Smooth muscle cell (in vitro differentiated cells): ENCODE measurements at regions not wholly inside any gene's neighbourhood (a gene's known extent, or its start where the extent isn't known, plus 50 kb on each side); places are given as distances from the start of the nearest gene placed in this dataset.
"Not testable (repeated sequence)": the region's sequence is repeated elsewhere in the genome, so short reads cannot be mapped to it uniquely, and the experiment has no call there.

Experiments used
- DNase-seq: peaks from one replicate; lab custom pipeline; 2025; ENCODE audit not compliant: unreplicated experiment; lab: John Stamatoyannopoulos, UW
- H2AFZ ChIP-seq: fragments of 200-600 bp; sonication (generic); 2 replicates; pipeline ENCODE4 v1.6.0; 2016; ENCODE audit warnings: antibody characterized with exemption, low read depth, mild to moderate bottlenecking
- H3F3A ChIP-seq: fragments of 200-600 bp; sonication (generic); 2 replicates; pipeline ENCODE4 v1.6.0; 2017; ENCODE audit warnings: antibody characterized with exemption, low read depth
- H3K27ac ChIP-seq: fragments of 200-600 bp; sonication (generic); 2 replicates; pipeline ENCODE4 v1.5.1; 2016; ENCODE audit warnings: low read depth, mild to moderate bottlenecking
- H3K27me3 ChIP-seq: fragments of 200-600 bp; sonication (generic); 2 replicates; pipeline ENCODE4 v1.6.1; 2016; ENCODE audit warnings: low read depth, mild to moderate bottlenecking
- H3K36me3 ChIP-seq: fragments of 200-600 bp; sonication (generic); 2 replicates; pipeline ENCODE4 v1.5.1; 2016; ENCODE audit warnings: low read depth
- H3K4me1 ChIP-seq: fragments of 200-600 bp; sonication (generic); 2 replicates; pipeline ENCODE4 v1.5.1; 2016; ENCODE audit warnings: low read depth
- H3K4me2 ChIP-seq: fragments of 200-600 bp; sonication (generic); 2 replicates; pipeline ENCODE4 v1.6.0; 2016; ENCODE audit warnings: mild to moderate bottlenecking
- H3K4me3 ChIP-seq: fragments of 200-600 bp; sonication (generic); 2 replicates; pipeline ENCODE4 v1.5.1; 2016; ENCODE audit warnings: mild to moderate bottlenecking
- H3K79me2 ChIP-seq: fragments of 200-600 bp; sonication (generic); 2 replicates; pipeline ENCODE4 v1.6.0; 2016; ENCODE audit warnings: low read depth, mild to moderate bottlenecking
- H3K9ac ChIP-seq: fragments of 200-600 bp; sonication (generic); 2 replicates; pipeline ENCODE4 v1.6.0; 2016; ENCODE audit warnings: low read depth
- H3K9me3 ChIP-seq: fragments of 200-600 bp; sonication (generic); replicated peaks from 2 replicates; pipeline ENCODE4 v1.5.1; 2016; ENCODE audit warnings: low read depth
- H4K20me1 ChIP-seq: fragments of 200-600 bp; sonication (generic); 2 replicates; pipeline ENCODE4 v1.6.0; 2016; ENCODE audit warnings: low read depth
- WGBS: methylation state at CpG from one replicate; pipeline ENCODE4 v1.1.7; 2016; ENCODE audit warnings: low lambda C conversion rate; 5-methylcytosine and 5-hydroxymethylcytosine counted together

DNA sequence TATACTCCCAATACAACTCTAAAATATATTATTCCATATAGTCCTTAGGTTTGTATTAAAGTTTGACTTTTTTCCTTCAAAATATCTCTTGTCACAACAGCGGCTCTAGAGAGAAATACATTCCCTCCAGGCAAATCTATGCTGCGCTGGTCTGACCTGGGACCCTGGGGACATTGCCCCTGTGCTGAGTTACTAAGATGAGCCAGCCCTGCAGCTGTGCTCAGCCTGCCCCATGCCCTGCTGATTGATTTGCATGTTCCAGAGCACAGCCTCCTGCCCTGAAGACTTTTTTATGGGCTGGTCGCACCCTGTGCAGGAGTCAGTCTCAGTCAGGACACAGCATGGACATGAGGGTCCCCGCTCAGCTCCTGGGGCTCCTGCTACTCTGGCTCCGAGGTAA, 1170.7 kb downstream of the RPIA start:
- not testable (repeated sequence) for H3K4me3 ChIP-seq, H4K20me1 ChIP-seq, H3K4me2 ChIP-seq, H3K27ac ChIP-seq, H3K27me3 ChIP-seq, H3K36me3 ChIP-seq, H3F3A ChIP-seq, H3K9me3 ChIP-seq, H3K9ac ChIP-seq, H3K4me1 ChIP-seq, H2AFZ ChIP-seq, DNase-seq, H3K79me2 ChIP-seq
- WGBS, result no CpG with 5 or more reads among the region's 5 CpGs

DNA sequence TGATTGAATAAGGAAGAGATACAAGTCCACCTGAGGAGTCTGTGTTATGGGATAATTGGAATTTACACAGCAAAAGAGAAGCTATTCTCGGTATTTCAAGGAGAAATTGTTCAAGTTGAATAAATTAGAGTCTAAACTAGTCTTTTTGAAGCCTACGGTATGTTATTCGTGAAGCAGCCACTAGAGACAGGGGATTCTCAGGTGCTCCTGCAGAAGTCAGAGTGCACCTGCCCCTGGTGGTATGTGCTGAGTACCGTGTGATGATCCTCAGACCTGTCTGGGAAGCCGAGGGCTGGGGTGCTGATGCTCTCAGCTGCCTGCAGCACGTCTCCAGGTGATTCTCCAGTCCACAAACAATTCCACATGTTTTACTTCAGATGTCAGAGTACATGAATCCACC, 1171.7 kb downstream of the RPIA start:
- H3K36me3 ChIP-seq, H3K9me3 ChIP-seq, H3K27me3 ChIP-seq, DNase-seq, H2AFZ ChIP-seq, H3K4me3 ChIP-seq, H4K20me1 ChIP-seq, H3K27ac ChIP-seq, H3K4me2 ChIP-seq, H3F3A ChIP-seq, H3K9ac ChIP-seq, H3K79me2 ChIP-seq, H3K4me1 ChIP-seq: not testable (repeated sequence)
- no CpG with 5 or more reads among the region's 6 CpGs for WGBS

GRCh38 chr2:89874810-89875595, 1183.5 kb downstream of the RPIA start:
- 75% methylated on average over 4 of the region's 9 CpGs for WGBS
- H3K27me3 ChIP-seq, DNase-seq, H3K9ac ChIP-seq, H3K27ac ChIP-seq, H3K36me3 ChIP-seq, H2AFZ ChIP-seq, H3K9me3 ChIP-seq, H4K20me1 ChIP-seq, H3K4me2 ChIP-seq, H3K79me2 ChIP-seq, H3F3A ChIP-seq, H3K4me3 ChIP-seq, H3K4me1 ChIP-seq: not testable (repeated sequence)

GRCh38 chr2:89876445-89876844, 1185.0 kb downstream of the RPIA start:
- H2AFZ ChIP-seq, H4K20me1 ChIP-seq, H3K27ac ChIP-seq, H3K27me3 ChIP-seq, H3K4me3 ChIP-seq, H3F3A ChIP-seq, H3K9me3 ChIP-seq, DNase-seq, H3K4me2 ChIP-seq, H3K4me1 ChIP-seq, H3K36me3 ChIP-seq, H3K9ac ChIP-seq, H3K79me2 ChIP-seq: not testable (repeated sequence)
- WGBS, result no CpG with 5 or more reads among the region's 1 CpG

- H3K4me2 ChIP-seq, H4K20me1 ChIP-seq, H3K79me2 ChIP-seq, H3F3A ChIP-seq, H3K27ac ChIP-seq, H3K4me1 ChIP-seq, DNase-seq, H3K4me3 ChIP-seq, H3K9ac ChIP-seq, H3K9me3 ChIP-seq, H2AFZ ChIP-seq, H3K27me3 ChIP-seq, H3K36me3 ChIP-seq: not testable (repeated sequence)
- 59% methylated on average over 5 of the region's 6 CpGs for WGBS
Measured at GRCh38 chr2:89876878-89877277, 1185.4 kb downstream of the RPIA start.

DNA sequence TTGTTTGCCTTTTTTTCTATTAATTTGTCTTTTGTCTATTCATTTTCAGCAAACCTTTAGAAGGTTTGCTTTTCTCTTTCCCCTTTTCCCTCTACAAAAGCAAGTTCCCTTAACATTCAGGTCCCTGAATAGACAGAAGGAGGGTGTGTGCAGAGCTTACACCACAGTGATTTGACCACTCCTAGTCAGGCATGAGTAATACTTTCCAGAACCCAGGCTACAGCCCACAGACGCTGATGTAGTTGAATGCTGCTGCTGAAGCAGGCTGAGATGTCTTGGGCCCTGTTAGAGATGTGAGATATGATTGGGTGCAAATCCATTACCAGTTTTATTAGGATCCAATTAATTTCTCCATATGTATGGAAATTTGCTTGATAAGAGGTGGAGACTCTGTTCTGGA, 1191.4 kb downstream of the RPIA start:
- not testable (repeated sequence) for H3K36me3 ChIP-seq, H3K27me3 ChIP-seq, H3K4me3 ChIP-seq, H2AFZ ChIP-seq, DNase-seq, H3K9ac ChIP-seq, H3K27ac ChIP-seq, H3K4me1 ChIP-seq, H3F3A ChIP-seq, H3K79me2 ChIP-seq, H4K20me1 ChIP-seq, H3K9me3 ChIP-seq, H3K4me2 ChIP-seq
- 27% methylated on average over 1 of the region's 1 CpG for WGBS

GRCh38 chr2:89883624-89884023, 1192.2 kb downstream of the RPIA start:
- H3K36me3 ChIP-seq, H3K27me3 ChIP-seq, H3K4me1 ChIP-seq, H3K9ac ChIP-seq, H3K9me3 ChIP-seq, H2AFZ ChIP-seq, H3K27ac ChIP-seq, H3F3A ChIP-seq, H3K4me3 ChIP-seq, H4K20me1 ChIP-seq, H3K79me2 ChIP-seq, H3K4me2 ChIP-seq, DNase-seq: not testable (repeated sequence)
- WGBS, result 48% methylated on average over 2 of the region's 2 CpGs

DNA sequence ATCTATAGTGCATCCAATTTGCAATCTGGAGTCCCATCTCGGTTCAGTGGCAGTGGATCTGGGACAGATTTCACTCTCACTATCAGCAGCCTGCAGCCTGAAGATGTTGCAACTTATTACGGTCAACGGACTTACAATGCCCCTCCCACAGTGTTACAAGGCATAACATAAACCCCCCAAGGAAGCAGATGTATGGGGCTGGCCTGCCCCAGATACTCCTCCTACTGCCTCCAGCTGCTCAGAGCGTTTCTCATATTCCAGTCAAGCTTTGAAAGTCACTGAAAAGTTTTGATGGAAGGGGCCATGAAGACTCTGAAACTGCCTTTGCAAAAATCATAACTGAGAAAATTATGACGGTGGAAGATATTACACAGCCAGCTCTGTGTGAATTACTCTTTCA, 1193.6 kb downstream of the RPIA start:
- not testable (repeated sequence) for H3K4me1 ChIP-seq, H3K79me2 ChIP-seq, H3K4me2 ChIP-seq, H3K27ac ChIP-seq, H3K9ac ChIP-seq, H3F3A ChIP-seq, H4K20me1 ChIP-seq, H3K36me3 ChIP-seq, H3K9me3 ChIP-seq, H3K4me3 ChIP-seq, H2AFZ ChIP-seq, H3K27me3 ChIP-seq, DNase-seq
- 63% methylated on average over 2 of the region's 5 CpGs for WGBS

DNA sequence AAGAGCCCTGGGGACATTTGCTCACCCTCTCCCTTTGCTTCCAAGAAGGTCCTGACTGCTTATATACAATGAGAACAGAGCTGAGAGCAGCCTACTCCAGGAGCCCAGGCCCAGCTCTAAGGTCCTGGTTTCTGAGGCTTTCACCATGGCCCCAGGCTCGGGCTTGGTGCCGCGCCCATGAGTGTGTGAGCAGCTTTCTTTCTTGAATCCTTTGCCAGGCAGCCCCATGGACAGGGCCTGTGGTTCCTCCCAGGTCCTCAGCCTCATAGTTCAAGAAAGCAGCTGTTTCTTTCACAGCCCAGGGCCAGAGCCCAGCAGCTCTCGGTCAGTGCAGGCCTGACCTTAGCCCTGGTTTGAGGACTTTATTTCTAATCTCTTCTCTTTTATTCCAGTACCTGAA, 1197.2 kb downstream of the RPIA start:
- not testable (repeated sequence) for H2AFZ ChIP-seq, H4K20me1 ChIP-seq, H3F3A ChIP-seq, H3K4me3 ChIP-seq, H3K36me3 ChIP-seq, H3K79me2 ChIP-seq, H3K9me3 ChIP-seq, DNase-seq, H3K4me2 ChIP-seq, H3K4me1 ChIP-seq, H3K9ac ChIP-seq, H3K27ac ChIP-seq, H3K27me3 ChIP-seq
- no CpG with 5 or more reads among the region's 4 CpGs for WGBS
